Loucy (cell line): ENCODE measurements at regions not wholly inside any gene's neighbourhood (a gene's known extent, or its start where the extent isn't known, plus 50 kb on each side); places are given as distances from the start of the nearest gene placed in this dataset.

ENCODE experiments used
- H2AFZ ChIP-seq: fragments of 200-600 bp; sonication (generic); 2 replicates; pipeline ENCODE4 v1.6.0; 2016; ENCODE audit warnings: antibody characterized with exemption, mild to moderate bottlenecking, low read length, moderate library complexity
- H3F3A ChIP-seq: fragments of 200-600 bp; 2 replicates; pipeline ENCODE4 v1.6.0; 2016; ENCODE audit warnings: antibody characterized with exemption, low read depth, mild to moderate bottlenecking
- H3K27me3 ChIP-seq: fragments of 200-600 bp; sonication (generic); 2 replicates; pipeline ENCODE4 v1.6.1; 2014; ENCODE audit warnings: low read length, mild to moderate bottlenecking; ENCODE audit not compliant: insufficient read depth, poor library complexity, severe bottlenecking
- H3K36me3 ChIP-seq: fragments of 200-600 bp; sonication (generic); 2 replicates; pipeline ENCODE4 v1.6.1; 2016; ENCODE audit warnings: low read length; ENCODE audit not compliant: insufficient read depth
- H3K4me1 ChIP-seq: fragments of 200-600 bp; sonication (generic); 2 replicates; pipeline ENCODE4 v1.5.1; 2014; ENCODE audit warnings: low read length, mild to moderate bottlenecking; ENCODE audit not compliant: insufficient read depth, poor library complexity, severe bottlenecking
- H3K4me2 ChIP-seq: fragments of 200-600 bp; sonication (generic); 2 replicates; pipeline ENCODE4 v1.6.0; 2014; ENCODE audit warnings: antibody characterized with exemption, low read length, low read depth, mild to moderate bottlenecking; ENCODE audit not compliant: poor library complexity, severe bottlenecking
- H3K4me3 ChIP-seq: fragments of 200-600 bp; sonication (generic); 2 replicates; pipeline ENCODE4 v1.5.1; 2014; ENCODE audit warnings: low read length, mild to moderate bottlenecking, mixed read lengths; ENCODE audit not compliant: poor library complexity, severe bottlenecking
- H3K79me2 ChIP-seq: fragments of 200-600 bp; sonication (generic); 2 replicates; pipeline ENCODE4 v1.6.1; 2014; ENCODE audit warnings: low read length; ENCODE audit not compliant: insufficient read depth
- H3K9ac ChIP-seq: fragments of 200-600 bp; sonication (generic); 2 replicates; pipeline ENCODE4 v1.6.0; 2014; ENCODE audit warnings: mild to moderate bottlenecking, low read depth, low read length, moderate library complexity; ENCODE audit not compliant: poor library complexity, severe bottlenecking
- H3K9me2 ChIP-seq: fragments of 200-600 bp; sonication (generic); replicated peaks from 2 replicates; pipeline ENCODE4 v1.6.1; 2016; ENCODE audit warnings: low read depth, low read length, mixed read lengths
- H3K9me3 ChIP-seq: fragments of 200-600 bp; sonication (generic); 2 replicates; pipeline ENCODE4 v1.6.1; 2014; ENCODE audit warnings: mild to moderate bottlenecking, antibody characterized with exemption, low read length, low read depth; ENCODE audit not compliant: insufficient read depth
- H4K20me1 ChIP-seq: fragments of 200-600 bp; sonication (generic); 2 replicates; pipeline ENCODE4 v1.6.0; 2014; ENCODE audit warnings: antibody characterized with exemption, low read length, mild to moderate bottlenecking; ENCODE audit not compliant: insufficient read depth, poor library complexity, severe bottlenecking
- CTCF ChIP-seq: fragments of 200-600 bp; sonication (generic); conservative IDR thresholded peaks from 2 replicates; pipeline ENCODE4 v1.5.1; 2014; ENCODE audit warnings: mild to moderate bottlenecking, antibody characterized with exemption, low read length
- EZH2phosphoT487 ChIP-seq: fragments of 200-600 bp; IDR thresholded peaks from 2 replicates; pipeline ENCODE4 v1.6.1; 2018; ENCODE audit warnings: antibody characterized with exemption, mild to moderate bottlenecking, moderate library complexity, borderline replicate concordance

GRCh38 chr4:181364504-181364903 is 878.7 kb upstream of the TENM3 start:
- H3K79me2 ChIP-seq: no peaks in the 10 kb centered on the region
- H3K36me3 ChIP-seq: no peaks in the 10 kb centered on the region
- H3K4me1 ChIP-seq: no peaks in the 10 kb centered on the region
- no peak overlapping the region for H3K9ac ChIP-seq
- TF ChIP-seq EZH2phosphoT487: no peak
- TF ChIP-seq CTCF: no peak
- H3K4me2 ChIP-seq: no peak overlapping the region
- H3K27me3 ChIP-seq: no peaks in the 10 kb centered on the region
- no peaks in the 10 kb centered on the region for H3K9me2 ChIP-seq
- no peaks in the 10 kb centered on the region for H3F3A ChIP-seq
- no peaks in the 10 kb centered on the region for H3K9me3 ChIP-seq
- H4K20me1 ChIP-seq: no peaks in the 10 kb centered on the region
- H2AFZ ChIP-seq: no peak overlapping the region
- H3K4me3 ChIP-seq: no peak overlapping the region

DNA sequence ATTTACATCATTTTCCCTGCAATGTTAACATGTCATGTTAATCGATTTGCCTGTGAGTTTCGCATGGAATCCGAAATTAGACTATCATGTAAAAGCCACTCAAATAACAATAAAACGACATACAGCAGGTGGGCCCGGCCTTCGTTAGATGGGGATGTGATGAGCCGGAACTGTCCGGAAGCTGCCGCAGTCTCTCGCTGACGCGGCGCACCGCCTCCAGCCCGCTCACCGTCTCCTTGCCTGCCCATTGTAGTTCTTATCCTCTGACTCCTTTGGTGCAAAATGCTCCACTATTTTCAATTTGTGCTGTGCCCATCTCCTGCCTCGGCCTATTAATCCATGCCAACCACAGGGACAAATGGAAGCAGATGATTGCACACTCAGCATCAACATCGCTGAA is 877.5 kb upstream of the TENM3 start:
- Histone ChIP-seq H3K9me3 (no peaks in the 10 kb centered on the region), H3F3A (no peaks in the 10 kb centered on the region), H3K9me2 (0 out of 2 replicates have a peak, but pooled peaks cover 4% of the 10 kb centered on the region), H3K4me3 (no peak overlapping the region), H2AFZ (no peak overlapping the region), H3K9ac (no peak overlapping the region), H3K79me2 (no peaks in the 10 kb centered on the region), H3K27me3 (no peaks in the 10 kb centered on the region), H4K20me1 (no peaks in the 10 kb centered on the region), H3K4me2 (no peak overlapping the region), H3K4me1 (no peaks in the 10 kb centered on the region), H3K36me3 (no peaks in the 10 kb centered on the region)
- TF ChIP-seq EZH2phosphoT487: no peak
- TF ChIP-seq CTCF: no peak

DNA sequence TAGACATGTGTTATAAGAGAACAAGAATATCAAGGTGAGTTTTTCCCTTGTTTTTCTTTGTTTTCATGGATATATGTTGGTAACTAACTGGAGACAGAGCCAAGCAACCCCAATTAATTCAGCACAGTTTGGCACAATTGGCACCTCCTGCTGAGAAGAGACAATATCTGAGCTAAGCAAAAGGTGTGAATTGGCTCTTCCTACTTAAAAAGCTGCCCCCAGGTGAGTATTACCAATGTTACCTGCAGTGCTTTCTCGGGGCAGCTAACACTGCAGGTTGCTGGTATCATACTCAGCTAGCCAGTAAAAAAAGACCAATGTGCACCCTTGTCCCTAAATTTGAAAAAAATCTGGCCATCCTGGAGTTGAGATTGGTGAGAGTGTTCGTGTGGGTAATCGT is 871.2 kb upstream of the TENM3 start:
- Histone ChIP-seq H3F3A (no peaks in the 10 kb centered on the region), H3K9ac (no peak overlapping the region), H3K9me2 (0 out of 2 replicates have a peak, but pooled peaks cover 4% of the 10 kb centered on the region), H3K79me2 (no peaks in the 10 kb centered on the region), H3K36me3 (no peaks in the 10 kb centered on the region), H3K4me2 (no peak overlapping the region), H4K20me1 (no peaks in the 10 kb centered on the region), H3K9me3 (no peaks in the 10 kb centered on the region), H3K27me3 (no peaks in the 10 kb centered on the region), H3K4me3 (no peak overlapping the region), H2AFZ (no peak overlapping the region), H3K4me1 (no peaks in the 10 kb centered on the region)
- TF ChIP-seq EZH2phosphoT487 (no peak), CTCF (no peak)
